ENCODE measurements at regions not wholly inside any gene's neighbourhood (a gene's known extent, or its start where the extent isn't known, plus 50 kb on each side); places are given as distances from the start of the nearest gene placed in this dataset.

DNA sequence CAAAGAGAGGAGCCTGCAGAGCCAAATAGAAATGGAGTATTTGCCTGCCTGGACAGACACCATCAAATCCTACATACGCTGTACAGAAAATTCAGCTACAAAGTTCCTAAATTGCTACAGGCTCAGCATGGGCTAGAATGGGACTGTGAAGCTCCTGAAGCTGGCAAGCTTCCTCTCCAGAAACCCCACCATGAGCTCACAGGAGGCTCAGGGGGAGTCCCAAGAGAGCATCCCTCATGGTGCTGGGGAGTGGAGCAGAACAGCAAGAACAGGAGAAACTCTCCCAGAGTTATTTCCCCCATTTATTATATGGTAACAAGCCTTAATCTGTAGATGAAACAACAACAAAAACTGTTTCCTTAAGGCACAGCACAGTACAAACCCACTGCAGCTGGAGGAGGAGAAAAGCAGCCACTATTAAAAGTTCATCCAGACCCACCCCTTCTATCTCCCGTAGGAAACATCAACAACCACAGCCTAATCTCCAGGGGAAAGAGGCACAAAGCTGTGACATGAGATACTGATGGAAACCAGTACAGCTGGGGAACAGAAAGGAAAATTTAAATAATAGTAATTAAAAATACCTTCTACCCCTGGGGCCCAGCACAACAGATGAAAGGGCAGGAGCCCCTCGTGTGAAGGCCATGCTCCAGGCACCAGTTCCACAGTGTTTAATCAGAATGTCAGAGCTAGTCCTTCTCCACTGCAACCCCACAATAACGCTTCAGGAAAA, 548.5 kb downstream of the MTRR start:
- H3K27me3 ChIP-seq (replicated peaks; ENCODE audit: control insufficient read depth, insufficient read depth, low read length, poor library complexity, severe bottlenecking) = no peaks in the 10 kb centered on the region
- H3K27ac ChIP-seq (ENCODE audit: insufficient read depth, low read length, poor library complexity, severe bottlenecking) = no peak overlapping the region
- H3K4me3 ChIP-seq (ENCODE audit: insufficient read depth, low read depth, low read length, poor library complexity, severe bottlenecking) = no peak overlapping the region
- H3K36me3 ChIP-seq (ENCODE audit: control insufficient read depth, insufficient read depth, low read length) = no peaks in the 10 kb centered on the region
- no peaks in the 10 kb centered on the region for H3K4me1 ChIP-seq (ENCODE audit: control insufficient read depth, insufficient read depth, low read length, poor library complexity, severe bottlenecking)
- no peak for DNase-seq
- no peaks in the 10 kb centered on the region for H3K9me3 ChIP-seq (ENCODE audit: control insufficient read depth, low read length)

DNA sequence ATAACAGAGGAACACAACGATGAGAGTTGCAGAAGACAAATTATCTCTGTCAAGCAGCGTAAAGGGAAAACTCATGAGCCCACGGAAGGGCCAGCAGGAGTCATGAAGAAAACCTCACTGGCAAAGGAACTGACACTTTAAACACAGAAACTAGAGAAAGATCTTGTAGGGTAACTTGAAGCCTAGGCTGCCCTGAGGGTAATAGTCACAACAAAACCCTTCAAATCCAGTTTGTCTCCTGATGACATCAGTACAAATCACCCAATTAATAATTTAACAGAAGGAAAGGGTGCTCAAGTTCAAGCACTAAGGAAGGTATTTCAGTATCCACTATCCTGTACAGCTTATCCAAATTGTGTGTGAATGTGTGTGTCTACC, 549.1 kb downstream of the MTRR start:
- H3K4me3 ChIP-seq (ENCODE audit: insufficient read depth, low read depth, low read length, poor library complexity, severe bottlenecking) = no peak overlapping the region
- no peaks in the 10 kb centered on the region for H3K36me3 ChIP-seq (ENCODE audit: control insufficient read depth, insufficient read depth, low read length)
- no peaks in the 10 kb centered on the region for H3K4me1 ChIP-seq (ENCODE audit: control insufficient read depth, insufficient read depth, low read length, poor library complexity, severe bottlenecking)
- no peak for DNase-seq
- no peak overlapping the region for H3K27ac ChIP-seq (ENCODE audit: insufficient read depth, low read length, poor library complexity, severe bottlenecking)
- H3K27me3 ChIP-seq (replicated peaks; ENCODE audit: control insufficient read depth, insufficient read depth, low read length, poor library complexity, severe bottlenecking) = no peaks in the 10 kb centered on the region
- no peaks in the 10 kb centered on the region for H3K9me3 ChIP-seq (ENCODE audit: control insufficient read depth, low read length)

DNA sequence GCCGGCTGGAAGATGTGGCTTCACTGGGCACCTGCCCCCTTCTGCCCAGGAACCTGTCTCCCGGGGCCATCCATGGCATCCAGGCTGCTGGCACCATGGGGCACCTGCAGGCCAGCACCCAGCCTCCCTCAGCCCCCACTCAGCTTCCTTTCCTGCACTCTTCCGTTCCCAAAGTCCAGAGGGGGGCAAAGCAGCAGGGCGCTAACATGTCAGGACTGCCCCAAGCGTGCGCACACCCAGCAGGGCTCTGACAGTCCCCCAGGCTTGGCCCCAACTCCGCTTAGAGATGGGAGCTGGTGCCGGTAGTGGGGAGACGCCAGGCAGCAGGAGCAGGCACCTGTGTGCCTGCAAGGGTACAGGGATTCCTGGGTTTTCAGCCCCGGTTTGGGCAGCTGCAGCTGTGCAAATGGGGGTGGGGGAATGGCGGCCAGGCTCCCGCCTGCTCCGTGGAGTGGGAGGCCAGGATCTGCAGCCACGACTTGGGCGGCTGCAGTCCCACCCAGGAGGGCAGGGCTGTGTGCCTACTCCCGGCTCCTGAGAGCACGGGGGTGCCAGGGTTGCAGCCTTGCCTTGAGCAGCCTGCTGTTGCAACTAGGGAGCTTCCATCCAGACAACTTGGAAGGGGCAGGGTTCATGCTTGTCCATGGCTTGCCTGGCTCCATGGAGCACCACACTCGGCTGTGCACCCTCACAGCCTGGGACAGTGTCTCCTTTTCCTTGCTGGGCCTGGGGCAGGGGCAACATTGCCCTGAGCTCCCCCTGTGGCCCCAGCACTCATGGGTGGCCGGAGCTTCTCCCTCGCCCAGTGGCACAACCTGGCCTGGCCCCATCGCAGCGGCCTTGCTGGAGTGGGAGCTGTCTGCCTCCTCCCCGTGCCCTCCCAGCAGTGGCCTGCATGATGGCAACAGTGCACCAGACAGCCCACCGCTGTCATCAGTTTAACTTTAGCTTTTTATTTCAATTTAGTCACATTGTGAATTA, 561.1 kb downstream of the MTRR start:
- Histone ChIP-seq H3K27me3 (replicated peaks; ENCODE audit: control insufficient read depth, insufficient read depth, low read length, poor library complexity, severe bottlenecking) (no peaks in the 10 kb centered on the region), H3K36me3 (ENCODE audit: control insufficient read depth, insufficient read depth, low read length) (no peaks in the 10 kb centered on the region), H3K4me1 (ENCODE audit: control insufficient read depth, insufficient read depth, low read length, poor library complexity, severe bottlenecking) (no peaks in the 10 kb centered on the region), H3K9me3 (ENCODE audit: control insufficient read depth, low read length) (no peaks in the 10 kb centered on the region), H3K27ac (ENCODE audit: insufficient read depth, low read length, poor library complexity, severe bottlenecking) (no peak overlapping the region), H3K4me3 (ENCODE audit: insufficient read depth, low read depth, low read length, poor library complexity, severe bottlenecking) (no peak overlapping the region)
- no peak for DNase-seq

DNA sequence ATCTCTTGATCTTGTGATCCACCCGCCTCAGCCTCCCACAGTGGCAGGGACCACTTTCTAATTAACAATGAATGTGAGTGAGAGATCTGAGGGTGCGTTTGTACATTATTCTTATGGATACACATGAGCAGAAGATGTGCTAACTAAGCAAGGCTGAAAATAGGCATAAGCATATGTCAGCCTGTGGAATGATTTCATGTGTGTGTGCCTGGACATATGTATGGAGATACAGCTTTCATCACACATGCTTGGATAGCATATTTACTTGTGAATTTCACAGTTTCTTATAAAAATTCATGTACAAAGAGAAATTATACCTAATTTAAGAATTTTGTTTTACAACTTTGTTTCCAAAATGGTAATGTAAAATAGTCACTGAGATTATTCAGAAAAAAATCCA, 565.6 kb downstream of the MTRR start:
- no peak for DNase-seq
- H3K27me3 ChIP-seq (replicated peaks; ENCODE audit: control insufficient read depth, insufficient read depth, low read length, poor library complexity, severe bottlenecking) = no peaks in the 10 kb centered on the region
- H3K27ac ChIP-seq (ENCODE audit: insufficient read depth, low read length, poor library complexity, severe bottlenecking) = no peak overlapping the region
- H3K9me3 ChIP-seq (ENCODE audit: control insufficient read depth, low read length) = no peaks in the 10 kb centered on the region
- H3K4me3 ChIP-seq (ENCODE audit: insufficient read depth, low read depth, low read length, poor library complexity, severe bottlenecking) = no peak overlapping the region
- no peaks in the 10 kb centered on the region for H3K4me1 ChIP-seq (ENCODE audit: control insufficient read depth, insufficient read depth, low read length, poor library complexity, severe bottlenecking)
- no peaks in the 10 kb centered on the region for H3K36me3 ChIP-seq (ENCODE audit: control insufficient read depth, insufficient read depth, low read length)

DNA sequence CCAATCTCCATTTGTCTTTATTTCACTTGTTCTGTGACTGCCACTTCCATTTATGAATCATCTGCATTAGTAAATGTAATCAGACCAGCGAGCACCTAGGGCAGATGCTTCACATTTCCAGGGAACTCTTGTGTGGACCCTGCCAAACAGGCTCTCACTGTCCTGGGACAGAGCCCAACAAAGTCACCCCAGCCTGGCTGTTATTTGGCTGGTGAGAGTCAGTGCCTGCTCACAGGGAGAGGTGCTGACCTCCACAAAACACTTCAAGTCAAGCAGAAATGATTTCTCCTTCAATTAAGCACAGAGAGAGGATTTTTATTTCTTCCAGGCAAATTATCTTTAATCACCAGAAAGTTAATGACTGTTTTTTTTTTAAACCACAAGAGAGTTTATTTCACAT, 568.0 kb downstream of the MTRR start:
- no peaks in the 10 kb centered on the region for H3K36me3 ChIP-seq (ENCODE audit: control insufficient read depth, insufficient read depth, low read length)
- H3K27me3 ChIP-seq (replicated peaks; ENCODE audit: control insufficient read depth, insufficient read depth, low read length, poor library complexity, severe bottlenecking) = no peaks in the 10 kb centered on the region
- DNase-seq = no peak
- no peak overlapping the region for H3K27ac ChIP-seq (ENCODE audit: insufficient read depth, low read length, poor library complexity, severe bottlenecking)
- H3K9me3 ChIP-seq (ENCODE audit: control insufficient read depth, low read length) = no peaks in the 10 kb centered on the region
- H3K4me1 ChIP-seq (ENCODE audit: control insufficient read depth, insufficient read depth, low read length, poor library complexity, severe bottlenecking) = no peaks in the 10 kb centered on the region
- no peak overlapping the region for H3K4me3 ChIP-seq (ENCODE audit: insufficient read depth, low read depth, low read length, poor library complexity, severe bottlenecking)

DNA sequence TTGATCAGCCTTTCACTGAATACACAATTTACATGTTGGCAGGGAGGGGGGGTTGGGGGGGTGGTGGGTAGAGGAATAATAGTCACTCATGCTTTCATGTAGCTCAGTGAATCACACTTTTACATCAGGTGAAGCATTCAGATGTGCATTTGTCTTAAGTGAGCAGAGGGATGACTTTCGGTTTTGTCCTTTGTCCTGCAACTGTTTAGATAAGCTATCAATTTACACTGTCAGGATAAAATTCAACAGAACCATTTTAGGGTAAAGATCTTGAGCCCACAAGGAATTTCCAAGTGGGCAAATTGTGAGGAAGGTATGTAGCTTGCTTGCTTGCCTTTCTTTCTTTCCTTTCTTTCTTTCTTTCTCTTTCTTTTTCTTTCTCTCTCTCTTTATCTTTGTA, 576.2 kb downstream of the MTRR start:
- no peak overlapping the region for H3K4me3 ChIP-seq (ENCODE audit: insufficient read depth, low read depth, low read length, poor library complexity, severe bottlenecking)
- H3K9me3 ChIP-seq (ENCODE audit: control insufficient read depth, low read length) = no peaks in the 10 kb centered on the region
- H3K27ac ChIP-seq (ENCODE audit: insufficient read depth, low read length, poor library complexity, severe bottlenecking) = no peak overlapping the region
- no peaks in the 10 kb centered on the region for H3K27me3 ChIP-seq (replicated peaks; ENCODE audit: control insufficient read depth, insufficient read depth, low read length, poor library complexity, severe bottlenecking)
- no peaks in the 10 kb centered on the region for H3K4me1 ChIP-seq (ENCODE audit: control insufficient read depth, insufficient read depth, low read length, poor library complexity, severe bottlenecking)
- H3K36me3 ChIP-seq (ENCODE audit: control insufficient read depth, insufficient read depth, low read length) = no peaks in the 10 kb centered on the region
- no peak for DNase-seq

DNA sequence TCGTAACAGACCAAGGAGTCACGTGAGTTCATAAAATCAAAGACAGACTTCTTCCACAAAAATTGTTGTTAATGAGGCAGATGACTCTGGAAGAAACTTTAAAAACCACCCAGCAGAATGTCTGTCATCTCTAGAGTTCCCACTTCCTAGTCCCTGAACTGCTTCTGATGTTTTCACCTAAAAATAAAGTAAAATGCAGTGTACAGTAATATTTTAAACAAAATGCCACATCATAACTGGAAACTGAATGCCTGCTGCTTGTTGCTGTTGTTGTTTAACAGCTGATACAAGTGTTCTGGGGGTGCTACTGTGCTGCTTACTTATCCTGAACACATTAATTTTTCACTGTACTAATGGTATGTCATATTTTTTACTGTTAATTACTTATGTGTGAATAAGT, 577.2 kb downstream of the MTRR start:
- no peak overlapping the region for H3K4me3 ChIP-seq (ENCODE audit: insufficient read depth, low read depth, low read length, poor library complexity, severe bottlenecking)
- H3K27me3 ChIP-seq (replicated peaks; ENCODE audit: control insufficient read depth, insufficient read depth, low read length, poor library complexity, severe bottlenecking) = no peaks in the 10 kb centered on the region
- DNase-seq = no peak
- no peak overlapping the region for H3K27ac ChIP-seq (ENCODE audit: insufficient read depth, low read length, poor library complexity, severe bottlenecking)
- no peaks in the 10 kb centered on the region for H3K9me3 ChIP-seq (ENCODE audit: control insufficient read depth, low read length)
- no peaks in the 10 kb centered on the region for H3K4me1 ChIP-seq (ENCODE audit: control insufficient read depth, insufficient read depth, low read length, poor library complexity, severe bottlenecking)
- H3K36me3 ChIP-seq (ENCODE audit: control insufficient read depth, insufficient read depth, low read length) = no peaks in the 10 kb centered on the region

DNA sequence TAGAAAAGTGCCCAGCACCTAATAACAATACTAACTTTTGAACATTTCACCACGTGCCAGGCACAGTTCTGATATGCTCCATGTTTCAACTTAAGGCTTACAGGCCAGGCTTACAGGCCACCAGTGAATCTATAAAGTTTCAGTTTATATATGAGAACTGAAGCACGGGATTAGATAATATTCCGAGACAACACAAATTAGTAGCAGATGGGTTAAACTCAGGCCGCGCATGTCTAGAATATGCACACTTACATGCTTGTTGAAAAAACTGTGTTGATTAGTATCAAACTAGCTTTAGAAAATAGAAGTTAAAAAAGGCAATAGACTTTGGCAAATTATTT, 587.9 kb downstream of the MTRR start:
- no peaks in the 10 kb centered on the region for H3K4me1 ChIP-seq (ENCODE audit: control insufficient read depth, insufficient read depth, low read length, poor library complexity, severe bottlenecking)
- no peak overlapping the region for H3K27ac ChIP-seq (ENCODE audit: insufficient read depth, low read length, poor library complexity, severe bottlenecking)
- no peaks in the 10 kb centered on the region for H3K36me3 ChIP-seq (ENCODE audit: control insufficient read depth, insufficient read depth, low read length)
- no peaks in the 10 kb centered on the region for H3K27me3 ChIP-seq (replicated peaks; ENCODE audit: control insufficient read depth, insufficient read depth, low read length, poor library complexity, severe bottlenecking)
- peak overlapping the region; percentile 49 for H3K4me3 ChIP-seq (ENCODE audit: insufficient read depth, low read depth, low read length, poor library complexity, severe bottlenecking)
- H3K9me3 ChIP-seq (ENCODE audit: control insufficient read depth, low read length) = no peaks in the 10 kb centered on the region
- no peak for DNase-seq

DNA sequence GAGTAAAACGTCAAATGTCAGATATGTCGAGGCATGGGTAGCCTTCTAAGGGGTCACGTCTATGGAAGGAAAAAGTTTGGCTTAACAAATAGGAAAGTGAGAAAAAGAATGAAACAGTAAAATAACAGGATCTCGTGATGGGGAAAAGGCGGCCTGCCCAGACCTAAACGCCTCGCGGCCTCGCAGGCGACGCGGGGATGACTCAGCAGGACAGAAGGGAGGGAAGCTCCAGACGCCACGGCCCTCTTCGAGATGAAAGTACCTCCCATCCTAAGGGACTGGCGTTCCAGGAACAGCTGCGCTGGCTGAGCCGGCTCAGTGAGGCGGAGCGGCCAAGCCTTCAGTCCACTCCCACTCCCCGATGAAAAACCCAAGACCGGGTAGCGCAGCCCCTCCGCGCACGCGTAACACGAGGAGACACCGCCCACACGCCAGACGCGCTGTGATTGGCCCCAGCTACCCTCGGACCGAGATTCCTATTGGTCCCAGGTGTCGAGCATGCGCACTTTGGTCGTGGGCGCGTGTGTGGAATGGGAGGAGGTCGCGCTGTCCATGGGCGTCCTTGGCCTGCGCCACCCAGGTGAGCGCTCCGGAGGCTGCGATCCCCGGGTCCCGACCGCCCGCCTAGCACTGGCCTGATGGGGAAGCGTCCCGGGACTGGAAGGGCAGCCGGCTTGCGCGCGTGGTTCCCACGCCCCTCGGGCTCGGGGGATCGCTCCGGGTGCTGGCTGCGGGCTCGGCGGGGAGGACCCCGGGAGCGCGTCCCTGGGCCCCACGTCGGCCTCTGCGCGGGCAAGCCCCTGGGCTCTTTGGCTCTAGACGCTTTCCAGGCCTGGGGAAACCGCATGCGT, 588.5 kb downstream of the MTRR start:
- no peaks in the 10 kb centered on the region for H3K27me3 ChIP-seq (replicated peaks; ENCODE audit: control insufficient read depth, insufficient read depth, low read length, poor library complexity, severe bottlenecking)
- no peaks in the 10 kb centered on the region for H3K9me3 ChIP-seq (ENCODE audit: control insufficient read depth, low read length)
- H3K4me3 ChIP-seq (ENCODE audit: insufficient read depth, low read depth, low read length, poor library complexity, severe bottlenecking) = peak overlapping the region; percentile 49
- peak; percentile 70 to 86 (median 71) for DNase-seq
- peak overlapping the region; percentile 19 for H3K27ac ChIP-seq (ENCODE audit: insufficient read depth, low read length, poor library complexity, severe bottlenecking)
- no peaks in the 10 kb centered on the region for H3K36me3 ChIP-seq (ENCODE audit: control insufficient read depth, insufficient read depth, low read length)
- H3K4me1 ChIP-seq (ENCODE audit: control insufficient read depth, insufficient read depth, low read length, poor library complexity, severe bottlenecking) = no peaks in the 10 kb centered on the region

Data from effector memory CD4-positive, alpha-beta T cell (primary cell).